Fibroblast of pulmonary artery (primary cell): ENCODE measurements at regions not wholly inside any gene's neighbourhood (a gene's known extent, or its start where the extent isn't known, plus 50 kb on each side); places are given as distances from the start of the nearest gene placed in this dataset.

Experiments used
- DNase-seq: peaks from one replicate; pipeline ENCODE4 v3.0.0-alpha.2; 2010; ENCODE audit warnings: low read depth
- H3K4me3 ChIP-seq: replicated peaks from 2 replicates; pipeline ENCODE4 v1.5.1; 2011; ENCODE audit warnings: low read depth, mild to moderate bottlenecking, control low read depth, low read length, moderate library complexity
- CTCF ChIP-seq: IDR thresholded peaks from 2 replicates; pipeline ENCODE4 v1.5.1; 2011; ENCODE audit warnings: mild to moderate bottlenecking, control low read depth, low read length, inconsistent platforms; ENCODE audit errors: missing control alignments

- no peak for TF ChIP-seq CTCF
- no peak for DNase-seq
- no peak overlapping the region for H3K4me3 ChIP-seq
Measured at GRCh38 chr1:59039551-59039950, 255.7 kb upstream of the JUN start.

GRCh38 chr1:59040486-59040885 is 256.4 kb upstream of the FGGY start:
- H3K4me3 ChIP-seq, result no peak overlapping the region
- TF ChIP-seq CTCF, result no peak
- DNase-seq, result no peak

- peak; percentile 81 for DNase-seq
- peak; percentile 25 for TF ChIP-seq CTCF
- no peak overlapping the region for H3K4me3 ChIP-seq
Measured at GRCh38 chr1:59041646-59042277, 255.1 kb upstream of the FGGY start.

GRCh38 chr1:59043796-59044195 is 253.1 kb upstream of the FGGY start:
- no peak for TF ChIP-seq CTCF
- H3K4me3 ChIP-seq, result no peak overlapping the region
- peak; percentile 88 for DNase-seq

GRCh38 chr1:59044535-59045121 is 252.3 kb upstream of the FGGY start:
- no peak for DNase-seq
- no peak overlapping the region for H3K4me3 ChIP-seq
- no peak for TF ChIP-seq CTCF

GRCh38 chr1:59045137-59045536 is 251.8 kb upstream of the FGGY start:
- no peak for DNase-seq
- no peak for TF ChIP-seq CTCF
- H3K4me3 ChIP-seq, result no peak overlapping the region

GRCh38 chr1:59045636-59046035 is 251.3 kb upstream of the FGGY start:
- H3K4me3 ChIP-seq, result no peak overlapping the region
- no peak for DNase-seq
- TF ChIP-seq CTCF, result no peak
